Stimulated activated CD4-positive, alpha-beta T cell treated with anti-CD3 and anti-CD28 coated beads, TNF-alpha, amount 100 ng/mL, for 4 hours (primary cell): ENCODE measurements at regions not wholly inside any gene's neighbourhood (a gene's known extent, or its start where the extent isn't known, plus 50 kb on each side); places are given as distances from the start of the nearest gene placed in this dataset.

Source experiments
- DNase-seq, 3 experiments: peaks; one replicate each; pipeline ENCODE4 v3.0.0-alpha.2; 2020; ENCODE audit warnings: low read depth in 3 of 3

GRCh38 chr10:31644931-31645633, 283.5 kb downstream of the ARHGAP12 start:
- no peak for DNase-seq

DNA sequence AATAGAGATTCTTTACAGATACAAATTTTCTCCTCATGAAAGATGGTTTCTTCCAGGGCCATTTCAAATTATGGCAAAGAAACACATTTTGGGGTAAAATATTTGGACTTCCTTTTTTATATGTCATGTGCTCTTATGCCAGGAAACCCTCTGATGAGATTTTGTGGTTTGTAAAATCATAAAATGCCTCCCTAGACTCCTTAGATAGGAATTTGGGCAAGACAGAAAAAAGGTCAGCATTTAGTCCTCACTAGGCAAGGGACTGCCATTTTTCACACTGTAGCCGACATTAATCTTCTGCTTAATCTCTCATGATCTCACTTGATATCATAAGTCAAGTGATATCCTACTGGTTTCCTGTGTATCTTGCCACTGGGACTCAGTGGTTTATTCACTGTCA, 286.4 kb downstream of the ARHGAP12 start:
- no peak for DNase-seq

DNA sequence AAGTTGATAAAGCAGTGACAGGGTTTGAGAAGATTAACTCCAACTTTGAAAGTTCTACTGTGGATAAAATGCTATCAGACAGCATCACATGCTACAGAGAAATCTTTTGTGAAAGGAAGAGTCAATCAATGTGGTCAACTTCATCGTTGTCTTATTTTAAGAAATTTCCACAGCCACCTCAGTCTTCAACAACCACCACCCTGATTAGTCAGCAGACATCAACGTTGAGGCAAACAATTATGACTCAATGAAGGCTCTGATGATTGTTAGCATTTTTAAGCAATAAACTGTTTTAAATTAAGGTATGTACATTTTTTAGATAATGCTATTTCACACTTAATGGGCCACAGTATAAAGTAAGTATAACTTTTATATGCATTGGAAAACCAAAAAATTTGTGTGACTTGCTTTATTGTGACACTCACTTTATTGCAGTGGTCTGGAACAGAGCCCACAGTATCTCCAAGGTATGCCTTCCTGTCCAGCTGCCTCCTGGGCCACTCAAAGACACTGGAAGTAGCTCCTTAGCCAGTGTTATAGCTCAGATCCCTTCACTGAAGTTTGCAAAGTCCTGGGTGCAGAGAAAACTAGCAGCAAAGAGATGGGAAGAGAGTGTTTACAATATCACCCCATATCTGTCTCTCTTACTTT, 293.1 kb downstream of the ARHGAP12 start:
- DNase-seq, result no peak

DNA sequence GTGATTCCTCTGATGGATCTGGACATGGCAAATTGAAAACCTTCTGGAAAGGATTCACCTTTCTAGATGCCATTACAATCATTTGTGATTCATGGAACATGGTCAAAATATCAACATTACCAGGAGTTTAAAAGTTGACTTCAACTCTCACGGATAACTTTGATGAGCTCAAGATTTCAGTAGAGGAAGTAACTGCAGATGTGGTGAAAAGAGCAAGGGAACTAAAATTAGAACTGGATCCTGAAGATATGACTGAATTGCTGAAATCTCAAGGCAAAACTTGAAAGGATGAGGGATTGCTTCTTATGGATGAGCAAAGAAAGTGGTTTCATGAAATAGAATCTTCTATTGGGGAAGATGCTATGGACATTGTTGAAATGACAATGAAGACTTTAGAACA, 293.6 kb downstream of the ARHGAP12 start:
- no peak for DNase-seq

DNA sequence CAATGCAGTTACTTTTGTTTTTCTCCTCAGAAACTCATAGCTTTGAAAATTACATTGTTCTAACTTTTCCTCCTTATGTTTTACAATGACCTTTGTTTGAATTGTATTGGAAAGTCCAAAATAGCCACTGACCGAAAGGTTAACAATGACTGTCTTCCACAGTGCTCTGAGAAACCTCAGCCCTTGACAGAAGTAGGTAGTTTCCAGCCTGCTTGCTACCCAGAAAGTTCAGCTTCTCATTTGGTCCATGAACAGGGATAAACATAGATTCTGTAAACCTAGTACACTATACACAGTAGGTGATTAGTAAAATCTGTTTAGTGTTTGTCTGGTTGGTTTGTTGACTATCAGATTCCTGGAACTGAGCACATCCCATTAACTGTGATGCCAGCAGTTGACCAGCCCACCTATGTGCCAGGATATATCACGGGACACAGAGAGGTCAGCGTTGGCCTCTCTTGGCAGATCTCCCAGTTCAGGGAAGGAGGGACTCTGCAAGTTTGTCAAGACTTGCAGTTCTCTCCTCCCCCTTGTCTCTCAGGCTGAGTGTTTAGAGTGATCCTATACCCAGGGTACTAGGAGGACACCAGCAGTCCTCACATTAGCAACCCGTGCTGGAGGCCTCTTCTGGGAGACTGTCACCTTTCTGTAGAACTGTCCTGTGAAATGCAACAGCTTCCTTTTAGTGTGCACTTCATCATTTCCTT, 297.6 kb downstream of the ARHGAP12 start:
- DNase-seq, result no peak

DNA sequence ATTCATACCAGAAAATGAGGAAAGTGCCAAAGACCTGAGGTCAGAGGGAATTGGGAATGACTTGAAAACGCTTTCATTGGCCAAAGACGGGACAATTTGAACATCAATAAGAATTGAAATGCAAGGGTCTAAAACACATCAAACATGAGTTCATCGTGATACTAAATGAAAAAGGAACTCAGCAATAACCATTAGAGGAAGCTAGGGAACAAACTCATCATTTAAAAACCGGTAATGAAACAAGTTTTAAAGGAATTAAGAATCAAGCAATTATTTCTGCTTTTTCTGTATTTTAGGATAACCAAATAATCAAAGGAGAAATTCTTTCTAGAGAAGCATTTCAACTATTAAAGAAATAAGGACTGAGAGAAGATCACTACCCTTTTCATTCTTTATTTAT, 303.1 kb downstream of the ARHGAP12 start:
- DNase-seq, result no peak

DNA sequence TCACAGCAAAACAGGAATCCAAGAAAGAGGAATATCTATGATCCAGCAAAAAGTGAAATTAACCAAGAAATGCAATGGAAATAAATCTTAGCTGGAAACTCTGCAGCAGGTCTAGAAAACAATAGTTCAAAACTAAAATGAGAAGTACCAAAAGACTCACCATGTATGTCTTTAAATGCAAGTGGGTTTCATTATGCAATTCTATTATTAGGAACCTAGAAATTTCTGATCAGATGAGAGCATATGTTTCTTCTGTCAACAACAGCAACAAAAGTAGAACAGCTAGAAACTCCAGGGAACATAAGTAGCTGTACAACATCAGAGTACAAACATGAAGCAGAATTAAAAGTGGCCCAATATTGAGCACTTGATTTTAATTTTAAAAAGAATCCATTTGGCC, 304.0 kb downstream of the ARHGAP12 start:
- DNase-seq, result no peak

DNA sequence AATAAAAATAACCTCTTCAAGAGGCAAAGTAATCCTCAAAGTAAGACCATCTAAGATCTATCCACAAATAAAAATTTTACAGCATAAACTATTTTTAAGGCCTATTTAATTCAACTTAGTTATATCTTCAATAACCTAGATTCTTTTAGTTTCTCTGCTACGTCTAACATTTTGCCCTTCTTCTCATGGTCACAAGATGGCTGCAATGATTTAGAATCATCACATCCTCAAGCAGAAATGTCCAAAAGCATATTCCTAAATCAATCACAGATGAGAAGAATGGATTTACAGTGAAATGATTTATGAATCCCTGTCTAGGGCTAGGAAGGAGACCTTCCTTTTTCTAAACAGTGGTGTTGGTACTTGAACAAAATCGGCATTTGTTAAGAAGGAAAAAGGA, 304.7 kb downstream of the ARHGAP12 start:
- no peak for DNase-seq

GRCh38 chr10:31623466-31623865, 304.4 kb downstream of the ZEB1 start:
- no peak for DNase-seq

DNA sequence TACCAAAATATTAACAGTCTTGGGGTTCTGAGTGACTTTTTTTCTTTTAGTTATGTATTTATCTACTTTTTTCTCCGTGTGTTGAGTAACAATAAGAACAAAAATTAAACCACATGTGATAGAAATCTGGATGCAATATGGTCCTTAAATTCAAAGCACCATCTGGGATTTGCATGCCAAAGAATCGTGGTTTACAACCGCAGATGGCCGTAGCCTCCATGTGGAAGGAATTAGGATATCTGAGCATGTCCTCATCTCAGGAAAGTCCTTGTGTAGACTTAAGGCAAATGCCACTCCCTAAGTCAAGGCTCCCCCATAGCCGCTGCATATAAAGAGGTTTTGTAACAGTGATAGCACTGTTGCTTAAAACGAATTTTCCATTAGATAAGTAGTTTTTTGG, 304.0 kb downstream of the ZEB1 start:
- DNase-seq, result no peak

DNA sequence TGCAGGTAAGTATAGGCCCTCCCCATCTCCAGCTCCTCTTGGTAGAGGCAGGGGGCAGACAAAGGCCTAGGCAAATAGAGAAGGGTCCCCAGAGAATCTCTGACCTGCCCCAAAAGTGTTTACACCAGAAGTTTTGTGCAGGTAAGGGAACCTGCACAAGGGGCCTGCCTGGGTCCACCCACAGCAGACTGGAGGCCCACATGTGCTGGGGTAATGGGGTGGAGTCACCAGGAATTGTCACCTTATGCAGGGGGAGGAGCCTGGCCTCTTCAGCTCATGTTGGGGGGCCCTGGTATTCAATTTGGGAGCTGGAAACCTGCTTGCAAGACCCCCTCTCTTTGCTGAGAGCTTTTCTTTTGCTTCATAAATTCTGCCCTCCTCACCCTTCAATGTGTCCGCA, 302.7 kb downstream of the ZEB1 start:
- no peak for DNase-seq

DNA sequence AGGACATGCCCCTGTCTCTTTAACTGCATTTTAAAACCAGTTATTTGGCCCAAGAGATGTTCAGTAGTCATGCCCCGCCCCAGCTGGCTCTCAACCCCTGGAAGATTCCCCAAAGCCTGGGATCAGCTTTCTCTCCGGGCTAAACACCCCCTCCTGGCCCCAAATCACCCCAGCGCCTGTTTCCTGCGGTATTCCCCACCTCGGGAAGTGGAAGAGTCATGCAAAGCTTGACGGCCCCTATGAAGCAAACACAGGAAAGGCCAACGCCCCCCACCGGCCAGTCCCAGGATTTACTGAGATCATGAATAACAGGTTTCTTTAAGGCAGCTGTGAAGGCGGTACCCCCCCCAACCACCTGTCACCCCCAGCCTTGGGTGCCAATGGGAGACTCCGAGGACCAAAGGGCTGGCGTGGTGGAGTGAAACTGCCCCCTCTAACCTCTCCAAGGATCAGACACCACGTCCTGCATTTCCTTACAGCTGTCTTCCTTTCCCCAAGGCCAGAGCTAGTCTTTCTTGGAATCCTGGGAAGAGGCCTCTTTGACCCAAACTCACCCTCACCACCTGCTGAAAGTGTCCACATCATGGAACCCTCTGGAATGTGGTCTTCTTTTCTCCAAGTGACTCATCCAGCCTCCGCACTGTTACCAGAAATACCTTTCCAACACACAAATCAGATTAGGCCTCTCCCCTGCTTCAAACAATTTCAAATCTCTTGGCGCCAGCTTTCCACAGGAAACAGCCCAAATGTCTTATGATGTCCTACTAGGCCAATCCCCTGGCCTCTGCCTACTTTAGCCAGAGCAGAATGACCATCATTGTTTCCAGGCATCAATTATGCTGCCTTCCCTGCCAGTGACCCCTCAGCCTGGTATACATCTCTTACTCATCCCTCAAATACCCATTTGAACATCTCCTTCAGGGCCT, 301.5 kb downstream of the ZEB1 start:
- DNase-seq, result no peak

DNA sequence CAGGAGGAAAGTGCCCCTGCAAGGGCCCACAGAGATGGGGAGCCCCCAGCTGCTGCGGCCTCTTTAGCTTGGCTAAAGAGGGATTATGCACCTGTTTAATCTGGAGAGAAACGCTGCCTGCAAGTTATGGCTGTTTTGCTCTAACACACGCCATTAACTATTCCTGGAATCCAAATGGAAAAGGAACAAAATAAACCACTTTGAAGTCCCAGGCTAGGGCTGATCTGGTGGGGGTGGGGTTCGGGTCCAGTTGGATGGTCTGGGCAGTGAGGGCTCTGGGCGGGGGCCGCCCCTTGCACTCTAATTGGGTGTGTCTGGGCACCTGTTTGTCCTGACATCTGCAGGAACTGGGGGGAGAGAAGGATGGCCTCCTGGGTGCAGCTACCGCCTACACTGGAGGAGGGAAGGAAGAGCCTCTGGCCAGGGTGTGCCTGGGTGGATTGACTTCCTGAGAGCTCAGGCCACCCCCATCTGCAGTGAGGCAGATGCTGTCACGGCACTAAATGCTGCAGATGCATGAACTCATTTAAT, 300.6 kb downstream of the ZEB1 start:
- no peak for DNase-seq

DNA sequence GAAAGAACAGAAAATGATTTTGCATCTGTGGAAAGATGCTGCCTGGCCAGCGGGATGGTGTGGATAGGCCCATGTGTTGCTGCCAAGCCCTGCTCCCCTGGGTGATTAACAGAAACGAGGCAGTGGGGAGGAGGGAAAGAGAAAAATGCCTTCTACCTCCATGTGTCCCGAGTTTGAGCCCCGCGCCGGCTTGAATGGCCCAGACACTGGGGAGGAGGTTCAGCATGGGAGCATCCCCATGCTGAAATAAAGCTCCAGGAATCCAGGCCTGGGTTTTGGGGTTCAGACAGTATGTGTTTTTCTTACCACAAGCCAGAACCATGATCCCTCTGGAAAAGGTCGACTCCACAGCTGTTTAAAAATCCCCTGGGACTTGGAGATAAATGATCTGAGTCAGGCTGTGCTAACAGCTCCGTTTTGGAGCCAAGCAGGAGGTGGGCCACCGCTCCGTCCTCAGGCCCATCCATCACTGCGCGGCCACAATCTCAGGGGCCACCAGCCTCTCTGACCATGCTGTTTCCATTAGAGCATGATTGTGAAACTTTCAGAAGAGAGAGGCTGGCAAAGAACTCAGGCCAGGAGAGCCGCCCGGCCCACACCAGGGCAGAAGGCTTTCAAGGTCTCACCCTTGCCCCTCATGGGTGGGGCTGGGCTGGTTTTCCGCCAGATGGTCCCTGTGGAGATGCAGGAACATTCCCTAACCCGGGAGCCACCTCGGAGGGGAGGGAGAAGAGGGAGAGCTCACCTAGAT, 299.7 kb downstream of the ZEB1 start:
- no peak for DNase-seq

DNA sequence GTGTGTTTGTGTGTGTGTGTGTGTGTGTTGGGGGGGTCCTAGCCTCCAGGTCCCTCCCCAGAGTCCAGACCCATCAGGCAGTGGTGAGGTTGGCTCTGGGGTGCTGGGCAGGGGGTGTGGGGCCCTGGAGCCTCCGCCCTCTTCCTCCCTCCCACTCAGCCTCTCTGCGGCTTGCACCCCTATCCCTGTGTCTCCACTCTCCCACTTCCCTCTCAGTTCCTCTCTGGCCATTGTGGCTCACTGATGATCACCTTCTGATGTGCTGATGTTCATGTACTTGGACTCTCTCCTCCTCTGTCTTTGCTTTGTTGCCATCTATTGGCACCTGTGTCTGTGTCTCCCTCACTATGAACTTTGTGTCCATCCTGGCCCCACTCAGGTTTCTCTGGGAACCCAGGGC, 298.7 kb downstream of the ZEB1 start:
- no peak for DNase-seq

- no peak for DNase-seq
Measured at GRCh38 chr10:31617133-31617532, 298.1 kb downstream of the ZEB1 start.

DNA sequence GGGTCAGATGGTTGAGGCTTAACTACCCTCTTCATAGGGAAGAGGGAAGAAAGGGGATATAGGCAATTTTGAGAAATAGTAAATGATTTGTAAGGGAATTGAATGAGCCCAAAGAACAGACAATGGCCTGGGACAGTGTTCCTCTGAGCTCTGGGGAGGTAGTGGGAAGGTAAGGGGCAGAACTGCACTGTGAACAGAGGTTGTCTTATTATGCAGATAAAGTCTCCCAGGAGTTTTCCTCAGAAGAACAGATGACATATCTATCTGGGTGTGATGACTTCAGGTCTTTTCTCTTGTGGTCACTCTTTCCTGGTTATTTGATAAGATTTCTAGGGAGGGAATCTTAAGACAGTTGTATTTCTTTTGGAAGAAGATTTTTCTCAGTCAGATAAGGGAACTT, 296.1 kb downstream of the ZEB1 start:
- DNase-seq, result no peak

DNA sequence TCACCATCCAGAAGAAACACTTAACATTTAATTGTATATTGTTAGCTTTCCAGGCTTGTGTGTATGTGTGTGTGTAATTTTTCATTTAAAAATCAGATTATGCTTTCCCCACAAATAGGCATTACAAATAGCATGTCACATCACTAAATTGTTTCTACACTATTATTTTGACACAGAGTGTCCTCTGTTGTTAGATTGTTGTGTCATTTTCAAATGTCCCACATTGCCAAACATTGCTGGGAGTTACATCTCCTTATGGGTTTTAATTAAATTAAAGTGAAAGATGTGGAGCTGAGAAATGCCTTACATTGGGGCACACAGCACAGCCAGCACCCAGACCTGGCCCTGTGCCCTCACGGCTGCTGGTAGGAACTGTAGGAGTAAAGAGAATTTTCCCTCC, 295.6 kb downstream of the ZEB1 start:
- no peak for DNase-seq

DNA sequence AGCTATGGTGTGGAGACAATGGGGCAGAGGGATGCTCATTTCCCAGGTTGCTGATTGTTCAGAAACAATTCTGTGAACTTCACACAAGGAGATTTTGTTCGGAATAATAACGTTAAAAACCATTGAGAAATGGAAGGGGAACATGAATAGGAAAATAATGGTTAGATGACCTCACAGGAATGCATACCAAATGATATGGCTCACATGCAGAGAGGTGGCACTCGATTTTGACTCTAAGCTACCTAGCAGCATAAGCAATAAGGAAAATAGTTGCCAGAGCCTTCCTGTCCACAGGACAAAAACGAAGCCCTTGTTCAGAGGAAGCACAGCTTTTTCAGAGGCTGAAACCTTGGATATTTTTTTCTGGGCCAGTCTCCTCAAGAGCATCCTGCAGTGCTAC, 293.1 kb downstream of the ZEB1 start:
- no peak for DNase-seq

- DNase-seq, result no peak
Measured at GRCh38 chr10:31611161-31611560, 292.1 kb downstream of the ZEB1 start.

DNA sequence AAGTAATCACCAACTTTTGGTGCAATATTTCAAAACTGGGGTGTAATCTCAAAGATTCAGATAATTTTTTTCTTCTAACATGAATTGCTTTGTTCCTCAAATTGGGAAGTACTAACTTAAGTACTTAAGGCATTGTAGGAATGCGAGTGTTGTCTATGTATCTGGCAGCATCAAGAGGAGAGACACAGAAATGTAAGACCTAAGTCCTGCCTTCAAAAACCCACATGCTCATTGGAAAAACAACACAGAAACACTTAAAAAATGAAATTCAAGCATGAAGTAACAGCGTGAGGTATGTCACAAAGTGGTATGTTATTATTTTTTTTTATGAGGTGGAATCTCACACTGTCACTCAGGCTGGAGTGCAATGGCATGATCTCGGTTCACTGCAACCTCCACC, 288.5 kb downstream of the ZEB1 start:
- no peak for DNase-seq
